OCI-LY1 (cell line): ENCODE measurements at regions not wholly inside any gene's neighbourhood (a gene's known extent, or its start where the extent isn't known, plus 50 kb on each side); places are given as distances from the start of the nearest gene placed in this dataset.

Source experiments
- EZH2 ChIP-seq: fragments of 200-600 bp; sonication (generic), shearing (Covaris generic); IDR thresholded peaks from 2 replicates; pipeline ENCODE4 v1.8.0; 2017; ENCODE audit warnings: borderline replicate concordance, mixed run types, mild to moderate bottlenecking, antibody characterized with exemption, low read length, moderate library complexity, mixed read lengths
- TF ChIP-seq, protein P1 (sequence below): fragments of 200-600 bp; sonication (generic), shearing (Covaris generic); IDR thresholded peaks from 2 replicates; pipeline ENCODE4 v1.5.1; 2017; ENCODE audit warnings: mild to moderate bottlenecking, antibody characterized with exemption, low read length, moderate library complexity, mixed read lengths

DNA sequence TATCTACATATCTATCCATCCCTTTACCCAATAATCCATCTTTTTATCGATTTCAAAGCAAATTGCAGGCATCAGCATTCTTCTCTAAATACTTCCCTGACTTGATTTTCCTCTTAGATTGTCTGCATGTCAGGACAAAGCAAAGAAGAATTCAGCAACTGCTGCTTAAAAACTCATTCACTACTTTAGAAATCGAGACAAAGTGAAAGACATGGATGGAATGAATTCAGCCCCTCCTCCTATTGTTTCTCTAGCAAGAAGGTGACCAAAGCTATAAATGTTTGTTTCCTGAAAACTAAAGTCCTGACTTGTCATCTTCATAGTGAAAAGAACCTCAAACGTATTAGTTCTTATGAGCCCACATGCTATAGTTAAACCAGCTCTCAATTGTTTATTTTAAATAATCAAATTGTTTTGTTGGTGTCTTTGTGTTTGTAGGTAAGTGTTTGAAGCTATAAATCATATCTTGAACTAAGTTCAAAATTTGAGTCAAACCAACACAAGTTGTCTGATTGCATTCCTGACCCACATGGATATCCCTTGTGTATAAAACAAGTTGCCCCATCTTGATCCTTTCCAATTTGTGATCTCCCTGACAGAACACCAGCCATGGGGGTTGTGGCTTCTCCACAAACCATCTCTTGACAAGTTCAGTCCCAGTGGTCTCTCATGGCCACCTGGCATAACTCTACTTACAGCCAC lies 58.6 kb upstream of the ARHGAP5 start:
- TF ChIP-seq, protein P1, sequence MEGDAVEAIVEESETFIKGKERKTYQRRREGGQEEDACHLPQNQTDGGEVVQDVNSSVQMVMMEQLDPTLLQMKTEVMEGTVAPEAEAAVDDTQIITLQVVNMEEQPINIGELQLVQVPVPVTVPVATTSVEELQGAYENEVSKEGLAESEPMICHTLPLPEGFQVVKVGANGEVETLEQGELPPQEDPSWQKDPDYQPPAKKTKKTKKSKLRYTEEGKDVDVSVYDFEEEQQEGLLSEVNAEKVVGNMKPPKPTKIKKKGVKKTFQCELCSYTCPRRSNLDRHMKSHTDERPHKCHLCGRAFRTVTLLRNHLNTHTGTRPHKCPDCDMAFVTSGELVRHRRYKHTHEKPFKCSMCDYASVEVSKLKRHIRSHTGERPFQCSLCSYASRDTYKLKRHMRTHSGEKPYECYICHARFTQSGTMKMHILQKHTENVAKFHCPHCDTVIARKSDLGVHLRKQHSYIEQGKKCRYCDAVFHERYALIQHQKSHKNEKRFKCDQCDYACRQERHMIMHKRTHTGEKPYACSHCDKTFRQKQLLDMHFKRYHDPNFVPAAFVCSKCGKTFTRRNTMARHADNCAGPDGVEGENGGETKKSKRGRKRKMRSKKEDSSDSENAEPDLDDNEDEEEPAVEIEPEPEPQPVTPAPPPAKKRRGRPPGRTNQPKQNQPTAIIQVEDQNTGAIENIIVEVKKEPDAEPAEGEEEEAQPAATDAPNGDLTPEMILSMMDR: no peak
- no peak for TF ChIP-seq EZH2
